PFSK-1 (cell line): ENCODE measurements at regions not wholly inside any gene's neighbourhood (a gene's known extent, or its start where the extent isn't known, plus 50 kb on each side); places are given as distances from the start of the nearest gene placed in this dataset.

Experiments used
- FOXP2 ChIP-seq: optimal IDR thresholded peaks from 2 replicates; pipeline ENCODE3; 2011; ENCODE audit warnings: borderline replicate concordance, control low read depth, inconsistent platforms; ENCODE audit not compliant: insufficient read depth; ENCODE audit errors: extremely low read length, extremely low read depth
- POLR2AphosphoS5 ChIP-seq: IDR thresholded peaks from 2 replicates; pipeline ENCODE4 v1.6.1; 2012; ENCODE audit warnings: low read depth, mild to moderate bottlenecking, control low read depth, low read length, moderate library complexity
- REST ChIP-seq, 2 experiments: IDR thresholded peaks; 2 replicates each; pipeline versions ENCODE4 v1.6.1 to v1.8.0; 2011 to 2012; ENCODE audit warnings: low read depth in 2 of 2, low read length in 2 of 2, control low read depth in 1 of 2, inconsistent platforms in 1 of 2, mild to moderate bottlenecking in 1 of 2, moderate library complexity in 1 of 2; ENCODE audit not compliant: insufficient read depth in 1 of 2
- SIN3A ChIP-seq: IDR thresholded peaks from 2 replicates; pipeline ENCODE4 v1.6.1; 2012; ENCODE audit warnings: mild to moderate bottlenecking, low read length, moderate library complexity, borderline replicate concordance; ENCODE audit not compliant: insufficient read depth
- TAF1 ChIP-seq: IDR thresholded peaks from 2 replicates; pipeline ENCODE4 v1.6.1; 2012; ENCODE audit warnings: low read length, control low read depth, borderline replicate concordance; ENCODE audit not compliant: insufficient read depth

- no peak for TF ChIP-seq POLR2AphosphoS5
- TF ChIP-seq REST (IDR thresholded peaks at IDR 0.05; ENCODE audit: insufficient read depth in 1 of 2, low read depth in 2 of 2, low read length in 2 of 2): no peak
- TF ChIP-seq FOXP2: no peak
- TF ChIP-seq SIN3A: no peak
- TF ChIP-seq TAF1: no peak
These were observed 172.0 kb upstream of the SPOPL start for GRCh38 chr2:138329591-138329990.
